Stimulated activated CD4-positive, alpha-beta T cell treated with anti-CD3 and anti-CD28 coated beads, Interleukin-12 subunit alpha, Interleukin-12 subunit beta, amount 100 ng/mL, for 48 hours (primary cell): ENCODE measurements at regions not wholly inside any gene's neighbourhood (a gene's known extent, or its start where the extent isn't known, plus 50 kb on each side); places are given as distances from the start of the nearest gene placed in this dataset.

Source experiments
- DNase-seq, 3 donors: peaks; one replicate each; pipeline ENCODE4 v3.0.0-alpha.2; 2020; ENCODE audit warnings: low read depth in 2 of 3, low spot score in 1 of 3

DNA sequence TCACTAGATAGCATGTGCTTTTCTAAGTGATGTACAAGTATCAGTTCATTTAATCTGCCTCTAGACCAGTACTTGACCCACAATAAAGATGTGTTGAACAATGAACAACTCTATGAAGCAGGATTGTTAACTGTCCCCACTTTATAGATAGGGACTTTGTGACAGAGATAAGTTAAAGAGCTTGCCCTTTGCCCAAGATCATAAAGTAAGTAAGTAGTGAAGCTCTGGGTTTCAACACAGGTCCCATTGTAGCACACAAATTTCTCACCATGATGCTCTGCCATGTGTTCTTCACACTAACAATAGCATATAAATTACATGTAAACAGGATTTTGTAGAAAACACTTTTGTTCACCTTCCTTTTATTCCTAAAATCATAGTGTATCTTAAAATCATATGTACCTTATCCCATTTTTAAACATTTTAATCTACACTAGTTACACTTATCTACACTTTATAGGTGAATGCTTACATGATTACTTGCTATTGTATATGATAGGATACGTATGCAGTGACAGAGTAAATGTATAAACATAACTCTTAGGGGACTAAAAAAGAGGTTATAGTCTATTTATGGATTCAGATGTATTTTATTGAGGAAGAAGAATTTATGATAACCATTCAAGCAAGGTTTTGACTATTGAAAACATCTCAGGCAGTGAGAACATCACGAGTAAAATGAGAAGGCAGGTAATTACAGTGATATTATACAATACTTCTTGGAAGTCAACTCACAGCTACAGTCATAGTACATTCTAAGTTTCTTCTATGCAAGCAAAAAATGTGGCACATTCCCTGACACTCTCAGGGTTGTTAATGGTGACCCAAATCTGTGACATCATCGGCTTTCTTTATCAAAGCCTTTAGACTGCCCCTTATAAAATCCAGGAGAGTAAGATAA lies 2275.1 kb downstream of the PCDH7 start:
- DNase-seq, result no peak

DNA sequence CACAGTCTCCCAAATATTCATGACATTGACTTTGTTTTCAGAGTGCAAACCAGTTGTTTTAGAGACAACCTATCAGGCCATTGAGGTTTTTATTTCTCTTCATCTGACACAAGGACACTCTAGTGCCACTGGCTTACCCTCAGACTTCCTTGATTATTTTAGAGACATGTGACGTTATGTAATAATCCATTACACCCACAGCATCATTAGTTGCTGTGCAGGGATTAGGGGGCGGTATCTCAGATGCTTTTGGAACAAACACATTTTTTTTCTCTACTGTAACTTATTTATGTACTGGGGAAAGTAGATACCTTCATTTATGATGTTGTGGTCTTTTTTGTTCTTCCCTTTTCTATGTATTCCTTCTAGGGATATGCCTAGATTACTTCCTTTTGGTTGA lies 2293.1 kb downstream of the PCDH7 start:
- no peak for DNase-seq

GRCh38 chr4:33025236-33025635 lies 2305.1 kb downstream of the PCDH7 start:
- no peak for DNase-seq

DNA sequence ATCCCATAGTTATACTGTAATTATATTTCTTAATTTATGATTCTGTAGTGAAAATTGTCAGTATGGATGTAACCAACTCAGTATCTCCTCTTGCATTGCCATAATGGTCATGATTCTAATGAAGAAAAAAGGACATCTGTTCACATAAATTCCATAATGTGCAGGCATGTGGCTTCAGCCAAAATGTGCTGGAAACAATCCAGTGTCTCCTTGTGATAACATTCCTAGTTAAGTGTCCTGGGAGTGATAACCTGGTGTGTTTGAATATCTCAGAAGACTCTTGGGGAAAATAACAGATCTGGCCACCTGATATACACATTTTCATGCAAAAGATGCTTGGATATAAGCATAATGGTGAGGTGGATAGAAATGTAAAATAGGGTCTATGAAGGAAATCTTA lies 2309.8 kb downstream of the PCDH7 start:
- DNase-seq, result no peak

GRCh38 chr4:33031328-33031727 lies 2311.2 kb downstream of the PCDH7 start:
- DNase-seq, result no peak

DNA sequence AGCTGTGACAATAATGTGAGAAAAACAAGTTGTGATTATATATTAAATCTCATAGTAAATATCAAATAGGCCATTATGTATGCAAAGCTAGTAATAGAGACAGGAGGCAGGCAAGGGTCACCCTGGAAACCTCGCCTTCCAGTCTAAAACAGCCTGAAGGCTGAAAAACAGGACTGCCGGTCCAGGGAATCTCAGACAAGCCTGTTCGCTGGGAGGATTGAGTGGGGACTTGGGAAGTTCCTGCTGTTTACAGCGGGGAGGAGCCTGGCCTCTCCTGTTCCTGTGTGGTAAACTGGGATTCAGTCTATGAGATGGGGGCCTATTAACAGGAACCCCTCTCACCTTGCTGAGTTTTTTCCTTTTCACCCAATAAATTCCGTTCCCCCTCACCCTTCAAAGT lies 2317.3 kb downstream of the PCDH7 start:
- no peak for DNase-seq

GRCh38 chr4:33045334-33045733 lies 2325.2 kb downstream of the PCDH7 start:
- no peak for DNase-seq

DNA sequence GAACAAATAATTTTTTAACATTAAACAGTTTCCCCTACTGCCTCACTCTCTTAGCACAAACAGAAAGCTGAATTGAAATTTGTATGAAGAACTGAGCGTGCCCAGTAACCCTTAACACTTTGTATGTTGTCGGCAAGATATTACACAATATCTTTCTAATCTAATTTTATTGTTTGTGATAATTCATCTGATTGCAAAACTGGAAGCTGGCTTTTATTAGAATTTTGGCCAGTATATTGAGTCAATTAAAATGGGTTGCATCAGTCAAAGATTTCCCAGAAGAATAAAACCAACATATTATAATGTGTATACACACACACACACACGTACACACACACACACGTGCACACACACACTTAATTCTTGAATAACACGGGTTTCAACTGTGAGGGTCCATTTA lies 2332.1 kb downstream of the PCDH7 start:
- no peak for DNase-seq

- no peak for DNase-seq
Measured at GRCh38 chr4:33054161-33054560, 2334.0 kb downstream of the PCDH7 start.

GRCh38 chr4:33054656-33055196 lies 2334.6 kb downstream of the PCDH7 start:
- DNase-seq, result no peak

GRCh38 chr4:33057736-33058135 lies 2337.6 kb downstream of the PCDH7 start:
- DNase-seq, result no peak

DNA sequence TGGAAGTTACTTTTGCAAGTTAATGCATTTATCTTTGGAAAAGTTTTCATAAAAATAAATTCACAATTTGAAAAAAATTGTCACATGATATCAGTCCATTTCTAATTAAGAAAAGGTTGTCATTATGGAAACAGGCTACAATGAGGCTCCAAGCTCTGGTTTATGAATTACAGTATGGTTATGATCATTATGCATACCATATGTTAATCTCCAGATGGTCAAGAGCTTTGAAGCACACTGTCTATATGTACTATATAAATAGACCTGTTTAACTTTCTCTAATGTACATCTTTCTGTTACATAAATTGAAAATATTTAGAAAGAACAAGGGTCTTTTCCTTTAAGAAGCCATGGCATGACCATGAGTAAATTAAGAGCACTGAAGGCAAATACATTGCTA lies 2338.8 kb downstream of the PCDH7 start:
- no peak for DNase-seq

DNA sequence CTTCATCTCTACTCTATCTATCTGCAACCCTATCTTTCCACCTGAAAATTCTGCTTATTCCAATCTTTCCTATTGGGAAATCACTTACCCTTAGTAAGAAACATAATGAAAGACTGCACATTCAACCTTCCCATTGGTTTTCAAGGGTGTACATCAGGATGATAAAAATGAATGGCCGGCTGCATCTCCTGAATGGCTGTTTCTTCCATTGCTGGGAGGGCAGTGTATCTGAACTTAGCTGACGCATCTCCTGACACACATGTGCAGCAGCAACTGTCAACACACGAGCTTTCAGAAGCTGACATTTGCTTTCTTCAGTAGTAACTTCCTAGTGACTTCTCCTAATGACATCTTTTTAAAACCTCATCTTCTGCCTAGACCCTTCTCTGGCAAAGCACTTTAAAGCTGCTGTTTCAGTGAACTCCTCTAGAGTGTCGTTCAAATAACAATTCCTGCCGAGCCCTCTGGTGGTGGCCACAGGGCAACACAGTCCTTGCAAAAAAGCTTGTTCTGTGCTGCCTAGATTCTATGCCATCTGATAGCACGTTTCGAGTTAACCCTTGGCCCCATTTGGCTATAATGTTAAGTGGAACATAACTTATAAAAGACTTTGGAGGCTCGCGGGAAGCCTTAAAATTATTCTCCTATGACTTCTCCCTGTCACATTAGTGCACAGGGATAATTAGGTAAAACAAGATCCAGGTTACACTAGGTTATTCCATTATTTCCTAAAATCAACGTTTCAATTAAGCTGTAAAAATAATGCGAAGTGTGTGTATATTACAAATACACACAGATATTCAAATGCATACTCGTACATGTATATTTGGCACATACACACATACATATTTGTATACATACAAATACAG lies 2340.7 kb downstream of the PCDH7 start:
- DNase-seq, result no peak

DNA sequence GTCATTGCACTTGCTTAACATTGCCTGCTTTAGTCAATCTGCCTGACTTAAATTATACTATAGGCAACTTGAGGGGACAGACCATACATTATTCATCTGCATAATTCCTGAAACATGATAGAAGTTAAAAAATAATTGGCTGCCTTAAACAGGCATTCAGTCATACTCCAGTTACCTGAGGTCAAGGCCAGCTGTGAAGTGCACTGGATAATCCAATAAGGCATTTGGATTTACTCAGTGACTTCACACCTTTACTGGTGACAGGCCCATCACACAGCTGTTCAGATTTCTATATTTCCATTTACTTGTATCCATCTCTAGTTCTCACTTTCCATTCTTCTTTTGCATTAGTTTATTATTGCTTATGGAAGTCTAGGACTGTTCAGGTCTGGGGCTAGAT lies 2341.6 kb downstream of the PCDH7 start:
- no peak for DNase-seq

GRCh38 chr4:33062155-33062806 lies 2342.1 kb downstream of the PCDH7 start:
- no peak for DNase-seq

GRCh38 chr4:33063241-33063640 lies 2343.1 kb downstream of the PCDH7 start:
- DNase-seq, result no peak

GRCh38 chr4:33064238-33064637 lies 2344.1 kb downstream of the PCDH7 start:
- DNase-seq, result no peak

- no peak for DNase-seq
Measured at GRCh38 chr4:33065749-33066148, 2345.6 kb downstream of the PCDH7 start.

DNA sequence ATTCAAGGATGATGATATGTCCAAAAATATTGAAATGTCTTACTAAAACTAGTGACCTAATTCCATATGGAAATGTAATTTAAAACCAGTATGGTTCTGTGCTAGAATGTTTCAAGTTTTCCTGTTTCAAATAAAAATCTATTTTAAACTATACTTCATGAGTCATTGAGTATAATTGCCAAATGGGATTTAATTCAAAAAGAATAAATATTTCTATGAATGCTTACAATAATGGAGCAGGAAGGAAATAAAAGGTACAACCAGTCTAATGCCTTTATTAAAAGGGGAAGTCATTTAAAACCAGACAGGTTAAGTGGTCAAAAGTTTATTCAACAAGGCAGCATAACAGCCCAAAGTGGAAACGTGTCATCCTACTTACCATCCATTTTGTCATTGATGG lies 2347.1 kb downstream of the PCDH7 start:
- DNase-seq, result no peak

- DNase-seq, result no peak
Measured at GRCh38 chr4:33068539-33068938, 2348.4 kb downstream of the PCDH7 start.

GRCh38 chr4:33071535-33071934 lies 2351.4 kb downstream of the PCDH7 start:
- no peak for DNase-seq
